ENCODE measurements at regions not wholly inside any gene's neighbourhood (a gene's known extent, or its start where the extent isn't known, plus 50 kb on each side); places are given as distances from the start of the nearest gene placed in this dataset.

DNA sequence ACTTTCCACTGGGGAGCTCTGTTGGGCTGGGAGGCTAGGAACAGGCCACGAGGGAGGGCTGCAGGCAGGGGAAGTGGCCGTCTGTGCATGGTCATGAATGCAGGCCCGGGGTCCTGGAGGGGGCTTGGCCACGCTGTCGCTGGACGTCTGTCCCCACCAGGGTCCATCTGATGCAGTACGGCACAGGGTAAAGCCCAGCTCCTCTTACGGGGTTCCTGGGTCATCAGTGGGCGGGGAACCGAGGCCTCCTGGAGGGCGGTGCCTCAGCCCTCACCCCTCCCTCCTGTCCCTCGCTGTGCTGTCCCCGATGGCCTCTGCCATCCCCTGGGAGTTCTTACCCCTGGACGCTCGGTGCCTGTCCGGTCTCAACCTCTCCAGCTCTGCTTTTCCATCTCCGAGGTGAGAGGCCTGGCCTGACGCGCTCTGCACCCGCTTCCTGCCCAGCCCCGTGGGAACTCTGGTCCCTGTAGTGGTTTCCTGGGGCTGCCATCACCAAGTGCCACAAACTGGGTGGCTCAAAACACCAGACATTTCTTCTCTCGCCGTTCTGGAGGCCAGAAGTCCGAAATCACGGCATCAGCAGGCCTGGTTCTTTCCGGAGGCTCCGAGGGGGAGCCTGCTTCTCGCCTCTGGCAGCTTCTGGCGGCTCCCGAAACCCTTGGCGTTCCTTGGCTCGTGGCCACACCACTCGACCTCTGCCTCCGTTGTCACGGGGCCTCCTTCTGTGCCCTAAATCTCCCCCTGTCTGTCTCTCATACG is 182.8 kb downstream of the SEC14L1 start:
- DNase-seq (ENCODE audit: low read depth) = peak; percentile 87
- peak overlapping the region; percentile 53 for H3K4me3 ChIP-seq (ENCODE audit: low read depth, low read length)
- TF ChIP-seq, protein P1, sequence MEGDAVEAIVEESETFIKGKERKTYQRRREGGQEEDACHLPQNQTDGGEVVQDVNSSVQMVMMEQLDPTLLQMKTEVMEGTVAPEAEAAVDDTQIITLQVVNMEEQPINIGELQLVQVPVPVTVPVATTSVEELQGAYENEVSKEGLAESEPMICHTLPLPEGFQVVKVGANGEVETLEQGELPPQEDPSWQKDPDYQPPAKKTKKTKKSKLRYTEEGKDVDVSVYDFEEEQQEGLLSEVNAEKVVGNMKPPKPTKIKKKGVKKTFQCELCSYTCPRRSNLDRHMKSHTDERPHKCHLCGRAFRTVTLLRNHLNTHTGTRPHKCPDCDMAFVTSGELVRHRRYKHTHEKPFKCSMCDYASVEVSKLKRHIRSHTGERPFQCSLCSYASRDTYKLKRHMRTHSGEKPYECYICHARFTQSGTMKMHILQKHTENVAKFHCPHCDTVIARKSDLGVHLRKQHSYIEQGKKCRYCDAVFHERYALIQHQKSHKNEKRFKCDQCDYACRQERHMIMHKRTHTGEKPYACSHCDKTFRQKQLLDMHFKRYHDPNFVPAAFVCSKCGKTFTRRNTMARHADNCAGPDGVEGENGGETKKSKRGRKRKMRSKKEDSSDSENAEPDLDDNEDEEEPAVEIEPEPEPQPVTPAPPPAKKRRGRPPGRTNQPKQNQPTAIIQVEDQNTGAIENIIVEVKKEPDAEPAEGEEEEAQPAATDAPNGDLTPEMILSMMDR (conservative IDR thresholded peaks at IDR 0.05; ENCODE audit: low read depth, low read length) = peak; percentile 9

DNA sequence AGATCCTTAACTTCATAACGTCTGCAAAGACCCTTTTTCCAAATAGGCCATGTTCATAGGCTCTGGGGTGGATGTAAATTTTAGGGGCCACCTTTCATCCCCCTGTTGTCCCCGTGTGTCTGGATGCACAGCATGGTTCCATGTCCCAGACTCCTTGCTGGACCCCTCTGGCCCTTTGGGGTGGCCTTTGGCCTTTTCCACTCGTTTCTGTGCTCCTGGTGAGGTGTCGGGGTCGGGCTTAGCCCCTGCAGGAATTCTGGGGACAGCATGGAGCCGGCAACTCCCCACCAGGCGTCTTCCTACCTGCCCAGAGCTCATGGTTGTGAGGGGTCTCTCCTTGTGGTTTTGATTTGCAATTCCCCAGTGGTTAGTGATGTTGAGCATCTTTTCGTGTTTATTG is 183.5 kb downstream of the SEC14L1 start:
- no peak for DNase-seq (ENCODE audit: low read depth)
- TF ChIP-seq, protein P1 (conservative IDR thresholded peaks at IDR 0.05; ENCODE audit: low read depth, low read length) = no peak
- H3K4me3 ChIP-seq (ENCODE audit: low read depth, low read length) = peak overlapping the region; percentile 53

GRCh38 chr17:77325577-77326075 is 184.9 kb downstream of the SEC14L1 start:
- TF ChIP-seq, protein P1 (conservative IDR thresholded peaks at IDR 0.05; ENCODE audit: low read depth, low read length) = no peak
- no peak overlapping the region for H3K4me3 ChIP-seq (ENCODE audit: low read depth, low read length)
- peak; percentile 64 for DNase-seq (ENCODE audit: low read depth)

GRCh38 chr17:77326076-77326591 is 185.4 kb downstream of the SEC14L1 start:
- no peak overlapping the region for H3K4me3 ChIP-seq (ENCODE audit: low read depth, low read length)
- TF ChIP-seq, protein P1 (conservative IDR thresholded peaks at IDR 0.05; ENCODE audit: low read depth, low read length) = no peak
- no peak for DNase-seq (ENCODE audit: low read depth)

- H3K4me3 ChIP-seq (ENCODE audit: low read depth, low read length) = no peak overlapping the region
- TF ChIP-seq, protein P1 (conservative IDR thresholded peaks at IDR 0.05; ENCODE audit: low read depth, low read length) = no peak
- DNase-seq (ENCODE audit: low read depth) = no peak
These were observed 185.9 kb downstream of the SEC14L1 start for GRCh38 chr17:77326636-77327035.

GRCh38 chr17:77327181-77327565 is 186.4 kb downstream of the SEC14L1 start:
- DNase-seq (ENCODE audit: low read depth) = no peak
- TF ChIP-seq, protein P1 (conservative IDR thresholded peaks at IDR 0.05; ENCODE audit: low read depth, low read length) = no peak
- no peak overlapping the region for H3K4me3 ChIP-seq (ENCODE audit: low read depth, low read length)
